OCI-LY3 (cell line): ENCODE measurements at regions not wholly inside any gene's neighbourhood (a gene's known extent, or its start where the extent isn't known, plus 50 kb on each side); places are given as distances from the start of the nearest gene placed in this dataset.

Experiments
- H2AFZ ChIP-seq: fragments of 200-600, 300-600 bp; shearing (Covaris generic); 2 replicates; pipeline ENCODE4 v1.6.0; 2014; ENCODE audit warnings: antibody characterized with exemption, low read depth, low read length
- H3K27ac ChIP-seq: fragments of 200-600, 300-600 bp; sonication (generic); 2 replicates; pipeline ENCODE4 v1.5.1; 2014; ENCODE audit warnings: mild to moderate bottlenecking, low read length, moderate library complexity, mixed read lengths
- H3K27me3 ChIP-seq: fragments of 200-600, 300-600 bp; sonication (generic); 2 replicates; pipeline ENCODE4 v1.6.1; 2014; ENCODE audit warnings: low read depth, low read length, mixed read lengths
- H3K36me3 ChIP-seq: fragments of 200-600, 300-600 bp; sonication (generic); replicated peaks from 2 replicates; pipeline ENCODE3; 2014; ENCODE audit warnings: low read depth, low read length, mixed read lengths
- H3K4me1 ChIP-seq: fragments of 300-600, 200-600 bp; sonication (generic); 2 replicates; pipeline ENCODE4 v1.6.1; 2014; ENCODE audit warnings: low read length, mixed read lengths
- H3K4me2 ChIP-seq: fragments of 200-600, 300-600 bp; sonication (generic); 2 replicates; pipeline ENCODE4 v1.6.1; 2014; ENCODE audit warnings: low read length, mixed read lengths
- H3K4me3 ChIP-seq: fragments of 300-600, 200-600 bp; sonication (generic); 2 replicates; pipeline ENCODE4 v1.5.1; 2014; ENCODE audit warnings: antibody characterized with exemption, mild to moderate bottlenecking, low read length, moderate library complexity
- H3K79me2 ChIP-seq: fragments of 300-600, 200-600 bp; shearing (Covaris generic); 2 replicates; pipeline ENCODE4 v1.6.1; 2014; ENCODE audit warnings: mild to moderate bottlenecking, low read length, mixed read lengths
- H3K9ac ChIP-seq: fragments of 300-600, 200-600 bp; shearing (Covaris generic); 2 replicates; pipeline ENCODE4 v1.6.0; 2014; ENCODE audit warnings: mild to moderate bottlenecking, low read length, moderate library complexity
- H3K9me3 ChIP-seq: fragments of 200-600, 300-600 bp; shearing (Covaris generic); 2 replicates; pipeline ENCODE4 v1.6.1; 2014; ENCODE audit warnings: low read length, mixed read lengths; ENCODE audit not compliant: insufficient read depth
- H4K20me1 ChIP-seq: fragments of 200-600, 300-600 bp; sonication (generic); 2 replicates; pipeline ENCODE4 v1.6.1; 2016; ENCODE audit warnings: low read length, mixed read lengths; ENCODE audit not compliant: insufficient read depth
- CTCF ChIP-seq: fragments of 200-600, 300-600 bp; sonication (generic); IDR thresholded peaks from 2 replicates; pipeline ENCODE4 v1.5.1; 2014; ENCODE audit warnings: antibody characterized with exemption, low read length, low read depth
- EZH2phosphoT487 ChIP-seq: fragments of 200-600 bp; shearing (Covaris generic); IDR thresholded peaks from 2 replicates; pipeline ENCODE4 v1.6.1; 2018; ENCODE audit warnings: antibody characterized with exemption, mixed run types, low read depth

GRCh38 chr6:44537306-44538049, 150.0 kb downstream of the CDC5L start:
- H3K36me3 ChIP-seq = no peaks in the 10 kb centered on the region
- H3K9ac ChIP-seq = no peak overlapping the region
- no peaks in the 10 kb centered on the region for H4K20me1 ChIP-seq
- no peaks in the 10 kb centered on the region for H3K79me2 ChIP-seq
- H3K27ac ChIP-seq = no peak overlapping the region
- H3K4me3 ChIP-seq = no peak overlapping the region
- H3K4me1 ChIP-seq = no peaks in the 10 kb centered on the region
- H3K27me3 ChIP-seq = no peaks in the 10 kb centered on the region
- H3K9me3 ChIP-seq = no peaks in the 10 kb centered on the region
- H3K4me2 ChIP-seq = no peak overlapping the region
- TF ChIP-seq CTCF = no peak
- no peak for TF ChIP-seq EZH2phosphoT487
- H2AFZ ChIP-seq = no peak overlapping the region

- H3K27me3 ChIP-seq = no peaks in the 10 kb centered on the region
- H2AFZ ChIP-seq = no peak overlapping the region
- H3K27ac ChIP-seq = no peak overlapping the region
- H3K4me1 ChIP-seq = no peaks in the 10 kb centered on the region
- H3K9ac ChIP-seq = no peak overlapping the region
- no peak overlapping the region for H3K4me3 ChIP-seq
- no peak overlapping the region for H3K4me2 ChIP-seq
- no peaks in the 10 kb centered on the region for H3K79me2 ChIP-seq
- no peaks in the 10 kb centered on the region for H3K9me3 ChIP-seq
- H3K36me3 ChIP-seq = no peaks in the 10 kb centered on the region
- TF ChIP-seq EZH2phosphoT487 = no peak
- no peak for TF ChIP-seq CTCF
- H4K20me1 ChIP-seq = no peaks in the 10 kb centered on the region
Measured at GRCh38 chr6:44538131-44538806, 150.8 kb downstream of the CDC5L start.

GRCh38 chr6:44538807-44539201, 151.3 kb downstream of the CDC5L start:
- Histone ChIP-seq H3K4me3 (no peak overlapping the region), H3K4me1 (no peaks in the 10 kb centered on the region), H3K36me3 (no peaks in the 10 kb centered on the region), H3K27me3 (no peaks in the 10 kb centered on the region), H2AFZ (no peak overlapping the region), H4K20me1 (no peaks in the 10 kb centered on the region), H3K27ac (no peak overlapping the region), H3K79me2 (no peaks in the 10 kb centered on the region), H3K4me2 (no peak overlapping the region), H3K9ac (no peak overlapping the region), H3K9me3 (no peaks in the 10 kb centered on the region)
- no peak for TF ChIP-seq EZH2phosphoT487
- no peak for TF ChIP-seq CTCF

GRCh38 chr6:44539701-44540355, 152.3 kb downstream of the CDC5L start:
- no peak overlapping the region for H3K4me2 ChIP-seq
- TF ChIP-seq EZH2phosphoT487 (no peak), CTCF (no peak)
- no peak overlapping the region for H2AFZ ChIP-seq
- H3K4me3 ChIP-seq = no peak overlapping the region
- no peaks in the 10 kb centered on the region for H3K27me3 ChIP-seq
- H3K9me3 ChIP-seq = no peaks in the 10 kb centered on the region
- no peak overlapping the region for H3K27ac ChIP-seq
- H3K9ac ChIP-seq = no peak overlapping the region
- H3K4me1 ChIP-seq = no peaks in the 10 kb centered on the region
- H3K79me2 ChIP-seq = no peaks in the 10 kb centered on the region
- H3K36me3 ChIP-seq = no peaks in the 10 kb centered on the region
- no peaks in the 10 kb centered on the region for H4K20me1 ChIP-seq
